Stimulated activated CD4-positive, alpha-beta T cell treated with anti-CD3 and anti-CD28 coated beads, Interleukin-12 subunit alpha, Interleukin-12 subunit beta, amount 100 ng/mL, for 4 hours (primary cell): ENCODE measurements at regions not wholly inside any gene's neighbourhood (a gene's known extent, or its start where the extent isn't known, plus 50 kb on each side); places are given as distances from the start of the nearest gene placed in this dataset.
"Not testable (repeated sequence)": the region's sequence is repeated elsewhere in the genome, so short reads cannot be mapped to it uniquely, and the experiment has no call there.

ENCODE experiments used
- DNase-seq: peaks from one replicate; pipeline ENCODE4 v3.0.0-alpha.2; 2020

DNA sequence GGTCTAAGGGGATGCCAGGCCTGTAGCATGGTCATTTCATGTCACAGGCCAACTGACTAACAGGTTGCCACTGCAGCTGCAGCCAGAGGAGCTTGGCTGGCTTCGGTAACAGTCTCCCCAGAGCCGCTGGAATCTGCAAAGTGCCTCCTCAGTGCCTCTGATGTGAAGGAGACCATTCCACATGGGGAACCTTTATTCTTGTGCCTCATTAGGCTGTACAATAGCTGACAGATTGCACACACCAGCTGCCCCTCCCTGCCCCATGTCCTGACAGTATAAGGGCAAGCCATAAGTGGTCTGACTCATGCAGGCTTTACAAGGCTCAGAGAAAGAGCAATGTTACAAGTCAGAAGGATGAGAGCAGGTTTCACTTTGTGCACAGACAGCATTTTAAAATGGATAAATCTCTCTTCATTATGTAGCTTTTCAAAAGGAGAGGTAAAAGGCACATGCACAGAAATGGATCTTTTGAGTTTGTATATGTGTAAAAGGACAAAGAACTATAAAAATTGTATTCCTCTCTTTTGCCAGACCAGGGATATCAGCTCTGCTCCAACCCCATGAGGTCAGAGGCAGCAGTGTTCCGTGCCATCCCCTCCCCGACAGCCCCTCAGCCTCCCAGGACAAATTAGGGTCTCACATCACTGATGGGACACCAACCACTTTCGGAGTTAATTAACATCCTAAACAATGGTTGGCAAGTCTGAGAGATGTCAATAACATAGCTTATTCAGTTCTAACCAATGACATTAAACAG, 467.8 kb downstream of the TMEM232 start:
- DNase-seq: no peak

DNA sequence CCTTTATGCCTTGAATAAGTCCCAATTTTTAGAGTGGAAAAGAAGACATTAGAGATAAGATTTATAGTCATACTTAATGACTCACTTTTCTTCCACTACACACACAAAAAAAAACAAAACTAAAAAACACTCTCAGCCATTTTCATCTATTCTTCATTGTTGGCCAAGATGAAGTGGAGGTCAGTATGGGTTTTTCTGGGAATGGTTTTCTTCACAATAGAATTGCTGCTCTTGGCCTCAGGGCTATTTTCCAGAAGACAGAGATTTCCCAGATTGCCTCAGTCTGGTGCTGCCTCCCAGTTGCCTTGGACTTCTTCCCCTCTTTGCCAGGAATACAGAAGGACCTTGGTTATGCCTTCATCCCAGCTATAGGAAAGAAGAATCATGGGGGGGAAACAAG, 463.7 kb downstream of the TMEM232 start:
- DNase-seq: no peak

DNA sequence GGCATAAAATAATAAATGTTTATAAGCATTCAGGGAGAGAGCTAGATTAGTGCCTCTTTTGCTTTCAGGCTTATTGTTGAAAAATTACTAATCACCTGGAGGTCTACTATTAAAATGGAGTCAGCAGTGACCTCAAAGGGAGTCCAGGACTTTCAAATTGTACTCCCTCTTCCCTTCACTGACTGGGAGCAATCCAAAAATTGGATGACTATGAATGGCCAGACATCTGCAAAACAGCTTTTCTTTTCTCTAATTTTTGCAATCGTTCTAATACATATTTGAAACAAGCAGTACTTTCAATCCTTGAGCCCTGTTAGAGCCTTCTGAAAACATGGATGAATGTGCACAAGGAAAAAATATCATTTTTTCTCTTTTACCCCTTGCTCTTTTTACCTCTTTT, 461.8 kb downstream of the TMEM232 start:
- no peak for DNase-seq

DNA sequence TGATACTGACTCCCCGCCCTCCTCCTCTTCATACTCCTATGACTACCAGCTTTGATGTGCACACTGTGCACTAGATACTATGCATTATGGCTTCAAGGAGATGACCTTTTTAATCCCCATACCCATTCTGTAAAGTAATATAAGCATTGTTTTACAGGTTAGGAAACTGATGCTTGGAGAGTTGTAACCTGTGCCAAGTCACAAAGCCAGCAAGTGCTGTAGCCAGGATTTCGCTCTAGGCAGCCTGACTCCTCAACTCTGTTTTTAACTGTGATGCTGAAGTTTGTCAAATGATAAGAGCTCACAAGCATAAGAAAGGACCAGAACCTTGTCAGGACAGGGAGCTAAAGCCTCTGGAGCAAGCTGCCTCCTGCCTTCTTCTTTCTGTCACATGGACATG, 461.3 kb downstream of the TMEM232 start:
- DNase-seq: no peak

DNA sequence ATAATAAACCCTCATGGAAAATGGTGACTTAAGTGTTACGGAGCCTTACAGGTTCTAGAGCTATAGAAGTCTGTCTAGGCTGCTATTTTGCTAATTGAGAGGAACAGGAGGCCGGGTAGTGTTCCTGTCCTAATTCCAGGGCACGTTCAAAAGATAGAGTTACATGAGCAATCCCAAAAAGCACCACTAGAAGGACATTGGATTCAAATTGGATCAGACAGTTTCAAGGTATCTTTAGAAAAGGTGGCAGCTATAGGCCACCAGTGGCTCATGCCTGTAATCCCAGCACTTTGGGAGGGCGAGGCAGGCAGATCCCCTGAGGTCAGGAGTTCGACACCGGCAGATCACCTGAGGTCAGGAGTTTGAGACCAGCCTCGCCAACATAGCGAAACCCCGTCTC, 458.8 kb downstream of the TMEM232 start:
- no peak for DNase-seq

DNA sequence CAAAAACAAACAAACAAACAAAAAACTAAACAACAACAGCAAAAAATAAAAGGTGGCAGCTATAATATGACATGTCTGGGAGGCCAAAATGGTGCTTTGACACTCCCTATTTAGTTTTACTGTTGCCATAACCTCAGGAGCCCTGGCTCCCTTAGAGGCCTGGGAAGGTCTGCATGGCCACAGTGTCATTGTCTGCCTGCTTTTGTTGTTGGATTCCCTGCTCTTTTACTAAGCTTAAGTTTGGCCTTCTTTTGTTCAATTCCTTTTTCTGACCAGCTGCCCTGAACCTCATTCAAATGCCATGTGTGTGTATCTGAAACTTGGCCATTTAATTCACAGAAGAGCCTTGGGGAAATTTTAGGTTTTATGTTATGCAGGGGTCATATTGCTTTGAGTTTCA, 458.2 kb downstream of the TMEM232 start:
- DNase-seq: no peak

DNA sequence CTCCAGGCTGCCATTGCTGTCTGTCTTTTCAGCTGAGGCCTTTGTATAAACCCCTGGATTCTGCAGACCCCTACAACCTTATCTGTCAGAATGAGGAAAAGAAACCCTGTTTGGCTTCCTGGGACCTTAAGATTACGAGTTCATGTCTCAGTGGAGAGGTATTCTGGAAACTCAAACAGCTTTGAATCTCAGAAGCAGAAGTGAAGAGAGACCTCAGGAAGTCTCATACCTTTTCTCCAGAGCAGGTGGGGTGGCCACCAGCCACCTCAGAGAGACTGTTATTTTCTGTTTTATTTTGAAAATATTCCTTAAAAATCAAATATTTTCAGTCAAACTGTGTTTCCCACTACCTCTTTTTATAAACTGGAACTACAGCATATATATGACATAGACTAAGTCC, 457.5 kb downstream of the TMEM232 start:
- DNase-seq: no peak

DNA sequence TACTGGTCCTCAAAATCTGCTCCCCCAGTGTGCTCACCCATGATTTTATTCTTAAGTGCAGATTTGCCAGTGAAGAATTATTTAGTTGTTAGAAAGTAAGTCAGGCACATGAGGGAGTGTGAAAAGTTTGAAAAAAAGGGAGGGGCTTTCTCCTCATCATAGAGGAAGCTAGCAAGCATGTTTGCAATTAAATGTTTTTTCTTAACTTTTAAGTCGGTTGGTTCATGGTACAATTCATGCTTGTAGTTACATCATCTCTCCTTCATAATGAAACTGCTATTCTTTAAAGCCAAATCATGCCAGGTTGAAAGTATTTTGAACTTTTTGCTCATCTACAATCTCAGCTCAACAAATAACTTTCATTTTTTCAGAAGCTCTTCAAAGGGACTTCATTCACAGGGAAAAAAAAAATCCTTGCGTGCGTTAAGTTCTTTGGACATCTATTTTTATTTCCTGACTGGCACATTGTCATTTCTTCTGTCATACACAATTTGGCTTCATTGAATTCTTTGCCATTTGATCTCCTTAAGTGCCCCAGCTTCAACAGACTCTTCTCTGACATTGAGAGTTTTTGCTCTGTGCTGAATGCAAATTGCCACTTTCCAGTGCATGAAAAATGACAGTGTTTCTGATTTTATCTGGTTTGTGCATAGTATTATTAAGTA, 456.9 kb downstream of the TMEM232 start:
- no peak for DNase-seq

DNA sequence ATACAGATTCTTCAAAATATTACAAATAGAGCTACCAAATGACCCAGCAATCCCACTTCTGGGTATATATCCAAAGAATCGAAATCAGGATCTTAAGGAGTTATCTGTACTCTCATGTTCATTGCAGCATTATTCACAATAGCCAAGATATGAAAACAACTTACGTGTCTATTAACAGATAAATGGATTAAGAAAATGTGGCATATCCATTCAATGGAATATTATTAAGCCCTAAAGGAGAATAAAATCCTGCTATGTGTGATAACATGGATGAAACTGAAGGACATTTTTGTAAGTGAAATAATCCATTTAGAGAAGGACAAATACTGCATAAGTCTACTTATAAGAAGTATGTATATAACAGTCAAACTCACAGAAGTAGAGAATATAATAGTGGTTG, 450.6 kb downstream of the TMEM232 start:
- no peak for DNase-seq

DNA sequence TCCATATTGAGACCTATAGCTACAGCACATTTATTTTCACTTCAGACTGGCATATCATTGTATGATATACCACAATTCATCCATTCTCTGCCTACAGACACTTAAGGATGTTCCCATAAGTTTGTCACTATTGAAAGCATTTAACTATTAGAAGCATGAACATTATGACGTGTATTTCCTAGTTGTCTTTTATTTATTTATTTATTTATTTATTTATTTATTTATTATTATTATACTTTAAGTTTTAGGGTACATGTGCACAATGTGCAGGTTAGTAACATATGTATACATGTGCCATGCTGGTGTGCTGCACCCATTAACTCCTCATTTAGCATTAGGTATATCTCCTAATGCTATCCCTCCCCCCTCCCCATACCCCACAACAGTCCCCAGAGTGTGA, 448.0 kb downstream of the TMEM232 start:
- DNase-seq: not testable (repeated sequence)

DNA sequence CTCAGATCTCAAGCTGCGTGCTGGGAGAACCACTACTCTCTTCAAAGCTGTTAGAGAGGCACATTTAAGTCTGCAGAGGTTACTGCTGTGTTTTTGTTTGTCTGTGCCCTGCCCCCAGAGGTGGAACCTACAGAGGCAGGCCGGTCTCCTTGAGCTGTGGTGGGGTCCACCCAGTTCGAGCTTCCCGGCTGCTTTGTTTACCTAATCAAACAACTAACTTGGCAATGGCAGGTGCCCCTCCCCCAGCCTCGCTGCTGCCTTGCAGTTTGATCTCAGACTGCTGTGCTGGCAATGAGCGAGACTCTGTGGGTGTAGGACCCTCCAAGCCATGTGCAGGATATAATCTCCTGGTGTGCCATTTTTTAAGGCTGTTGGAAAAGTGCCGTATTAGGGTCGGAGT, 442.4 kb downstream of the TMEM232 start:
- DNase-seq: not testable (repeated sequence)

DNA sequence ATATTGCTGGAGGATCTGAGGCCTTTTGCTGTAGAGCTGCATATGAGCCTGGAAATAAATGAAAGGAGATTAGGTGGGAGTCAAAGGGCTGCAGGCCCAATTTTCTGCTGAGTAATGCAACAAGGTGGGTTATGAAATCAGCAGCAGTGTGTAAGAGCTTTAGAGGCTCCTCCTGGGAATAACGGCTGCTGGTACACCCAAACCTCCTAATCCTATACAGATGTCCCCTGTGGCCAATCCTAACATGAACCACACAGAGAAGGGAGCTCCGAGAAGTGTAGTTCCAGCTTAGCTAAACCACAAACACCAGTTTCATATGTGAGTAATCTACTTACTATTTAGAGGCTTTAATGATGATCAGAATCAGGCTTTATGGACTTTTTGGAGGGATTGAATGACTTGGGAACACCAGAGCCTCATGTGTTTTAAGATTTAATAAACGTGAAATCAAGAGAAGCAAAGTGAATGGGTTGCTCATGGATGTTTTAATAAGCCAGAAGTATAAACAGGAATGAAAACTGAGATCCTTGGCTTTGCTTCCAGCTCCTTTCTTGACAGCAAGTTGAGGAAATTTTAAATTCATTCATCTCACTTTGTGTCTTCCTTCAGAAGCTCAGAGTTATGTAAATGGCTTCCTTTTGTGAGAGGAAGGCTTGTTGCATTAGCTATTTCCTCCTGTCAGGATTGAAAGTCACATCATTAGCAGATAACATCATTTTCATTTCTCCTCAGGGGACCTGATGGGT, 437.5 kb downstream of the TMEM232 start:
- DNase-seq: no peak

DNA sequence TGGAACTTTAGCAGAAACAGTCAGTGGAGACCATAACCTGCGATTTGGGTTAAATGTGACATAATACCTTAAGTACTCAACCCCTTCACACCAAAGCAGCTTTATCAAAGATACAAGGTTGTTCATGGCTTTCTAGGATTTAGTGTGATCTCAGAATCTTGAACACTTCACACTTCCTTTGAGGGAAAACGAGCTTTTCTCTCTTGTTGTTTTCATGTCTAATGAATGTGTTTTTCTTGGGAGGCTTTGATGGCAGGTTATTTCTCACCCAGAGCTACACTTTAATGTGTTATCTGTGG, 437.0 kb downstream of the TMEM232 start:
- DNase-seq: no peak

DNA sequence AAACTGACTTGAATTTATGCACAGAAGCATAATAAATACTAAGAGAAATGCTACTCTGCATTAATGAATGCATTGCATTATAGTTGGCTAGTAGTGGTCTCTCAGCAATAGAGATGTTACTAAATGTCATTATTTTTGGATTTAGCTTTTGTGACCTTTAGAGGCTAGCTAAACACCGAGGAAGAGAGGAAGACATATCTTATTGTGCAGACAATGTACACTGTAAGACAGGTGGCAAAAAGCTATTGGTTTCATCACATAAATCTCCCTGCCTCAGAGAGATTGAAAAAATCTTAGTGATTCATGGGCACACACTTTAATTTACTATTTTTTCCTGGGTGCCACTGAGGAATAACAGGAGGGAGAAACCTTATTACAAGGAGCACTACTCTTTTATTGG, 435.9 kb downstream of the TMEM232 start:
- no peak for DNase-seq

DNA sequence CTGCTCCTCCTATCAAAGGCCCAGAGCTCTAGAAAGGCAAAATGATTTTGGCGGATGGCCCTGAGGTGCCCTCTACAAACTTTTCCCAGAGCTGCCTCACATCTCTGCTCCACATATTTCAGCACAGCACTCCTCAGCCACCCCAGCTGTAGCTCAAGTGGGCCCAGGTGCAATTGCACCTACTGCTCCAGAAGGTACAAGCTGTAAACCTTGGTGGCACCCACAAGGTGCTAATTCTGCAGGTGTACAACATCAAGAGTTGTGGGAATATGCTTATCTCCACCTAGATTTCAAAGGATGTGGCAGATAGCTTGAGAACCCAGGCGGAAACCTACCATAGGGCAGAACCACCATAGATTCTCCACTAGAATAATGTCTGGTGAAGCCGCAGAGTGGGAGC, 432.2 kb downstream of the TMEM232 start:
- no peak for DNase-seq

DNA sequence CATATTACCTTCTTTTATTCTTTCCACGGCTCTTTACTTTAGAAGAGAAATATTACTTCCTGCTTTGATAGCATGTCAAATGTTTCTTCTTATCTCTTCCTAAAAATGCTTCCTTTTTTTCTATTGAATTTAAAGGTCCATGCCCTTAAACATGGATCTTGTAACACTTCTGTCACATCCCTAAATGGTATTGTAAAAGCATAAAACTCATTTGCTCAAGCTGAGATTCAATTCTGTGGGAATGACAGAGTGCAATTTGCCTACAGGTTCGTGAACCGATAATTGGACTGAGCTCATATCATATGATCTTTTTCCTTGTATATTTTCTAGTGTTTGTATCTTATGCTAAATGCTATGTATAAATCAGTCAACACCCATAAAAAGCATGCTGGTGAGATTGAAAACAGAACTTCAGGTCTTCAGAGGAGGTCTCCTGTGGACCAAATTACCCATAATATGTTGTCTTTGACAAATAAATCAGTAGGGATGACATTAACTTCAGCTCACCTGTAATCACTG, 429.3 kb downstream of the TMEM232 start:
- no peak for DNase-seq

DNA sequence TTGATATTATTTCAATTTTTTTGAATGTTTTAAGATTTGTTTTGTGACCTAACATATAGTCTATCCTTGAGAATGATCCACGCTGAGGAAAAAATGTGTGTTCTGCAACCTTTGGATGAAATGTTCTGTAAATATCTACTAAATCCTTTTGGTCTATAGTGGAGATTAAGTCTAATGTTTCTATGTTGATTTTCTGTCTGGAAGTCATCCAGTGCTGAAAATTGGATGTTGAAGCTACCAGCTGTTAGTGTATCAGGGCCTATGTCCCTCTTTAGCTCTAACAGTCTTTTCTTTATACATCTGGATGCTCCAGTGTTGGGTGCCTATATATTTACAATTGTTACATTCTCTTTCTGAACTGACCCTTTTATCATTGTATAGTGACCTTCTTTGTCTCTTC, 422.3 kb downstream of the TMEM232 start:
- no peak for DNase-seq

DNA sequence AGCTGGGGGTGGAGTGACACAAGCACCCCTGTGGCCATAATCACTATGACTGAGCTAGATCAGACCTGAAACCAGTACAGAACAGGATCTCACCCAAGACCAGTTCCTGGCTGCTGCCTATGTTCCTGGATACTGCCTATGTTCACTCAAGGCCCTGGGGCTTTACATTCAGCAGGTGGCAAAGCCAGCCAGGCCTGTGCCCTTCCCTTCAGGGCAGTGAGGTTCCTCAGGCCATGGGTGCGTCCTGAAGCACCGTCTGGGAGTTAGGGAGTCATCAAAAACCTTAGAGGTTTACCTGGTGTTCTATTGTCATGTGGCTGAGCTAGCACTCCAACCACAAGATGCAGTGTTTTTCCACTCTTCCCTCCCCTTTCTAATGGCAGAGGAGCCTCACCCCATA, 419.8 kb downstream of the TMEM232 start:
- DNase-seq: no peak

DNA sequence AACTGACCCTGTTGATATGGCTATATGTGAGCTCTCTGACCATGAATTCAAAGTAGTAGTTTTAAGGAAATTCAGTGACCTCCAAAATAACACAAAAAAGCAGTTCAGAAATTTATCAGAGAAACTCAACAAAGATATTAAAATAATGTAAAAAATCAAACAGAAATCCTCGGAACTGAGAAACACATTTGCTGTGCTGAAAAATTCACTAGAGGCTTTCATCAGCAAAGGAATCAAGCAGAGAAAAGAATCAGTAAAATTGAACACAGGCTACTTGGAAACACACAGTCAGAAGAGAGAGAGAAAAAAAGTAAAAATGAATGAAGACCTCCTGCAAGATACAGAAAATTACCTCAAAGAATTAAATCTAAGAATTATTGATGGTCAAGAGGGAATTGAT, 417.2 kb downstream of the TMEM232 start:
- no peak for DNase-seq

DNA sequence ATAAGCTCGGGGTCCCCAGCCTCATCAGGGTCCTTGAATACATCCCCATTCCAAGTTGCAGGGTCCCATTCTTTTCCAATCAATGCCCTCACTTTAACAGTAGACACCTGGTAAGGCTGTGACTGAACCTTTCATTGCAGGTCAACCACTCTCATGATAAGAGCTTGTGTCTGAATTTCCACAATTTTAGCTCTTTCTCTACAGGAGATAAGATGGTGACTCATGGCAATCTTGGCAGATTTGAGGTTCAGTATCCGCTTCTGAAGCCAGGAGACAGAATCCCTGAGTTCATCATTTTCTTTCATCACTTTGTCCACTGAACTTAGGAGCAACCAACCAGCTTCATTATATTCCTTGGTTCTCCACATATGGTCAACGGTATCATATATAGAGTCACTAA, 409.9 kb downstream of the TMEM232 start:
- DNase-seq: not testable (repeated sequence)

DNA sequence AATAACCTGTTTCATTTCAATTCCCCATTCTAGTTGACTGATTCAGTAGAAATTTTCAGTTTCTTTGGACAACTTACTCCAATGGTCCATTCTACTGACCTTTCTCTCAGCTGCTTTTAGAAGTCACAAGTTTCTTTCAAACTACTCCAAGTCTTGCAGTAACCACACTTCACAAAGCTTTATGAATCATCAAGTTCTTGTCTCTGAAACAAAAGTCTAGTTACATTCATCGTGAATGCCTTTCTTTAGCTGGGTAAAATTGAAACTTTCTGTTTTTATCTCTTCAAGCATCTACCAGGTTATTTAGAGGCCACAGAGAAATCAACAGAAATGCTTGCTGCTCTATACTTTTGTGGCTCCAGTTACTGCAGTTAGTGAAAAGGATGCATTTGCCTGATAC, 405.4 kb downstream of the TMEM232 start:
- no peak for DNase-seq

DNA sequence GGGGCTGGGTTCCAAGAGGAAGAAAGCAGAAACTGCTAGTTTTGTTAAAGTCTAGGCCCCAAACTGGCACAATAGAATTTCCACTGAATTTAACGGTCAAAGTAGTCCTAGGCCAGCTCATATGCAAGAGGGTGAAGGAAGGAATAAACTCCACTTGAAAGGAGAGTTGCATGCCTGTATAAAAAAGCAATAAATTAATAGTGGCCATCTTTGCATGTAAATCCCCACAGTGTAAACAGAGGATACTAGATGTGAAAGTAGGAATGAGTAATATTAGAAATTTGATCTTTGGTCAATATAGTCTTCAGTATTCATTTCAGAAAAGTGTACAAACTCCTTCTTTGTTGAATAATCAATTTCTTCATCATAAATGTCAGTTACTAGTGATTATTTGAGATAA, 403.1 kb downstream of the TMEM232 start:
- DNase-seq: no peak

DNA sequence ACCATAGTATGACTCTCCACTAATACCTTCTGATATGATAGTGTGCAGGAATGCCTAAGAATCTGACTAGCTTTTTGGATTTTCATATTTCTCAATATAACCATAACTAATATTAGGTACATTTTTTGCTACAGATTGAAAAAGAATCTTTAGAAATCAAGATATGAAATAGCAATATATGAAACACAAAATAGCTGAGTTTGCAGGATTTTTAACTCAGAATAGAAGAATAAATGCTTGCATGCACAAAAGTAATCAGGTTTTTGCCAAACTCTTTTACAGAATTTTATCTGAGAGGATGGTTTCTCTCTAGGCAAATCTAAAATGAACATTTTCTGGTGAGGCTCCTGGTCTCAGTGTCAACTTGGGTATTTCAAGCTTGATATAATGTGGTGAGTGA, 402.6 kb downstream of the TMEM232 start:
- DNase-seq: no peak

DNA sequence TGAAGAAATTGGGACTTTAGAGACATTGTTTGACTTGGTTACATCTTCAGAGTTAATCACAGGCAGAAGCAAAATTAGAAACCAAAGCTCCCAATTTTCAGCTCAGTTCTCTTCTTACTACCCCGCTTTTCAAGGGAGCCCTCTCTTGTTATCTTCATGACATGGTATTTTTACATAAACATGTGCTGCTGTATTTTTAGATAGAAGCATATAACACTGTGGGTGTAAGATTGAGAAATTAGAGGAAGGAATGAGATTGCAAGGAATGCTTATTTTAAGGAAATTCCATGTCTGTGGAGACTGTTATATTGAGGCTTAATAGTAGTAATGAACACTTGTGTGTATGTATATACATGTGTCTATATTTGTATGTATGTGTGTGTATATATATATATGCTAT, 401.6 kb downstream of the TMEM232 start:
- DNase-seq: no peak
